ENCODE measurements at regions not wholly inside any gene's neighbourhood (a gene's known extent, or its start where the extent isn't known, plus 50 kb on each side); places are given as distances from the start of the nearest gene placed in this dataset.

- TF ChIP-seq CTCF (IDR thresholded peaks at IDR 0.05; ENCODE audit: low read length): no peak
- TF ChIP-seq EZH2 (optimal IDR thresholded peaks at IDR 0.05; ENCODE audit: low read depth, low read length): no peak
Measured at GRCh38 chr15:38660738-38661137, 96.1 kb upstream of the RASGRP1 start.

All from MM.1S (cell line).